GM12878 (cell line): ENCODE measurements at regions not wholly inside any gene's neighbourhood (a gene's known extent, or its start where the extent isn't known, plus 50 kb on each side); places are given as distances from the start of the nearest gene placed in this dataset.

ENCODE experiments used
- ATAC-seq: fragments of 200-7000 bp; cut with Tn5 transposase; 3 replicates; pipeline ENCODE4 v1.9.1; 2020; ENCODE audit warnings: mild to moderate bottlenecking, moderate library complexity
- BruUV-seq: library from RNA; stranded (reverse); fragments of 400-500 nt; replicated peaks from 2 replicates; lab custom pipeline; 2021; lab: Mats Ljungman, UMichigan
- CTCF ChIA-PET: fragments of 300-600 bp; sonication (Branson Sonifier 250); formaldehyde crosslinking; extraction: SDS; loops from one replicate; lab custom pipeline; 2021; ENCODE audit warnings: inconsistent platforms; lab: Yijun Ruan, JAX
- POLR2A ChIA-PET: fragments of 350-600 bp; formaldehyde crosslinking; extraction: SDS; loops from one replicate; lab custom pipeline; 2021; ENCODE audit warnings: inconsistent platforms; lab: Charles Lee
- RAD21 ChIA-PET: fragments of 300-600 bp; sonication (Branson Sonifier 250); formaldehyde crosslinking; loops from one replicate; lab custom pipeline; 2023; ENCODE audit warnings: antibody characterized with exemption; ENCODE audit not compliant: unreplicated experiment; lab: Charles Lee
- SMC1A ChIA-PET: fragments of 300-600 bp; sonication (Branson Sonifier 250); formaldehyde crosslinking; loops from one replicate; lab custom pipeline; 2023; ENCODE audit not compliant: unreplicated experiment, uncharacterized antibody; lab: Charles Lee
- DNase-seq: peaks from one replicate; pipeline ENCODE4 v3.0.0-alpha.2; 2011; ENCODE audit warnings: low read depth, low spot score
- FAIRE-seq: peaks from 3 replicates; lab custom pipeline; 2011; peaks lifted over from hg19 to GRCh38; lab: Jason Lieb, UNC
- H2AFZ ChIP-seq: 2 replicates; pipeline ENCODE4 v1.6.0; 2011; ENCODE audit warnings: low read depth, low read length, control low read depth; ENCODE audit not compliant: control insufficient read depth
- H3K27ac ChIP-seq: 2 replicates; pipeline ENCODE4 v1.5.1; 2011; ENCODE audit warnings: control low read depth; ENCODE audit not compliant: control insufficient read depth, insufficient read depth
- H3K27me3 ChIP-seq, 2 experiments: replicated peaks in 1 of 2; 2 replicates each; pipeline versions ENCODE4 v1.6.0 to v1.6.1; 2011; ENCODE audit warnings: low read length in 1 of 2; ENCODE audit not compliant: control insufficient read depth in 2 of 2, insufficient read depth in 2 of 2
- H3K36me3 ChIP-seq, 2 experiments: 2 replicates each; pipeline ENCODE4 v1.5.1; 2011; ENCODE audit warnings: low read length in 1 of 2; ENCODE audit not compliant: control insufficient read depth in 2 of 2, insufficient read depth in 2 of 2
- H3K4me1 ChIP-seq: 2 replicates; pipeline ENCODE4 v1.6.1; 2011; ENCODE audit warnings: mild to moderate bottlenecking, low read length, moderate library complexity, mixed read lengths; ENCODE audit not compliant: control insufficient read depth, insufficient read depth
- H3K4me2 ChIP-seq: 2 replicates; pipeline ENCODE4 v1.6.0; 2011; ENCODE audit warnings: control low read depth; ENCODE audit not compliant: control insufficient read depth, insufficient read depth
- H3K4me3 ChIP-seq: fragments of 200-600 bp; sonication (generic); 2 replicates; pipeline ENCODE4 v1.5.1; 2016
- H3K79me2 ChIP-seq: 2 replicates; pipeline ENCODE4 v1.6.0; 2011; ENCODE audit warnings: low read length; ENCODE audit not compliant: control insufficient read depth, insufficient read depth
- H3K9ac ChIP-seq: 2 replicates; pipeline ENCODE4 v1.8.0; 2011; ENCODE audit warnings: low read length, control low read depth, mixed read lengths; ENCODE audit not compliant: control insufficient read depth, insufficient read depth
- H3K9me3 ChIP-seq: replicated peaks from 3 replicates; pipeline ENCODE4 v1.5.1; 2011; ENCODE audit warnings: mild to moderate bottlenecking, low read length; ENCODE audit not compliant: control insufficient read depth, insufficient read depth
- H4K20me1 ChIP-seq: 2 replicates; pipeline ENCODE4 v1.6.0; 2011; ENCODE audit not compliant: control insufficient read depth, insufficient read depth
- BMI1 ChIP-seq: fragments of 450-650 bp; IDR thresholded peaks from 2 replicates; pipeline ENCODE4 v1.6.1; 2016; ENCODE audit warnings: mild to moderate bottlenecking, moderate library complexity, borderline replicate concordance
- CBX3 ChIP-seq: fragments of 200-600 bp; sonication (generic); IDR thresholded peaks from 2 replicates; pipeline ENCODE4 v1.6.1; 2016; ENCODE audit warnings: low read depth, borderline replicate concordance
- CREM ChIP-seq: IDR thresholded peaks from 2 replicates; pipeline ENCODE4 v1.6.1; 2014; ENCODE audit warnings: antibody characterized with exemption, low read depth
- E4F1 ChIP-seq: fragments of 450-650 bp; IDR thresholded peaks from 2 replicates; pipeline ENCODE4 v1.6.1; 2018; ENCODE audit warnings: borderline replicate concordance, mild to moderate bottlenecking; ENCODE audit not compliant: partially characterized antibody
- EGR1 ChIP-seq, 2 experiments: IDR thresholded peaks; 1 replicate in 1 of 2; 2 replicates in 1 of 2; pipeline ENCODE4 v1.6.1; 2011 to 2012; ENCODE audit warnings: low read depth in 2 of 2, low read length in 2 of 2, borderline replicate concordance in 1 of 2, mild to moderate bottlenecking in 1 of 2, moderate library complexity in 1 of 2
- ESRRA ChIP-seq: IDR thresholded peaks from 2 replicates; pipeline ENCODE4 v1.6.1; 2012; ENCODE audit warnings: mild to moderate bottlenecking, low read length, improper control_type of control experiment
- IKZF2 ChIP-seq, 2 experiments: fragments of 450-650 bp; IDR thresholded peaks; 2 replicates each; pipeline ENCODE4 v1.6.1; 2017; ENCODE audit warnings: mild to moderate bottlenecking in 2 of 2, moderate library complexity in 2 of 2
- JUNB ChIP-seq: IDR thresholded peaks from 2 replicates; pipeline ENCODE4 v1.6.1; 2016; ENCODE audit warnings: antibody characterized with exemption, mild to moderate bottlenecking
- KAT2A ChIP-seq: conservative IDR thresholded peaks from 2 replicates; pipeline ENCODE4 v1.6.1; 2011; ENCODE audit warnings: low read depth, low read length; ENCODE audit not compliant: control insufficient read depth
- LARP7 ChIP-seq: fragments of 450-650 bp; IDR thresholded peaks from 2 replicates; pipeline ENCODE4 v1.6.1; 2017; ENCODE audit warnings: mild to moderate bottlenecking
- NKRF ChIP-seq: fragments of 450-650 bp; conservative IDR thresholded peaks from 2 replicates; pipeline ENCODE4 v1.6.1; 2017; ENCODE audit warnings: mild to moderate bottlenecking, moderate library complexity
- NRF1 ChIP-seq: conservative IDR thresholded peaks from 2 replicates; pipeline ENCODE4 v1.6.1; 2011; ENCODE audit warnings: mild to moderate bottlenecking, low read depth, low read length, improper control_type of control experiment
- SP1 ChIP-seq: IDR thresholded peaks from one replicate; pipeline ENCODE4 v1.6.1; 2011; ENCODE audit warnings: low read depth, low read length
- SPI1 ChIP-seq: IDR thresholded peaks from 2 replicates; pipeline ENCODE4 v1.6.1; 2011; ENCODE audit warnings: low read depth, mild to moderate bottlenecking, low read length, moderate library complexity, borderline replicate concordance; ENCODE audit not compliant: insufficient read depth
- SREBF1 ChIP-seq: IDR thresholded peaks from 2 replicates; pipeline ENCODE4 v1.6.1; 2012; ENCODE audit warnings: mild to moderate bottlenecking, low read length
- in situ Hi-C: fragments of 300-500 bp; cut with MboI; formaldehyde crosslinking; loops from 9 replicates; pipeline ENCODE4 v1.14.3; 2018; ENCODE audit warnings: mixed read lengths
- intact Hi-C: fragments of 100-400 bp; cut with micrococcal nuclease; formaldehyde crosslinking; loops from one replicate; pipeline ENCODE4 v1.14.2; 2022; ENCODE audit not compliant: unreplicated experiment
- TF ChIP-seq, protein P1 (sequence below): fragments of 450-650 bp; IDR thresholded peaks from 2 replicates; pipeline ENCODE4 v1.6.1; 2017; ENCODE audit warnings: mild to moderate bottlenecking, moderate library complexity
- TF ChIP-seq, protein P2 (sequence below): fragments of 450-650 bp; IDR thresholded peaks from 2 replicates; pipeline ENCODE4 v1.6.1; 2014; ENCODE audit warnings: mild to moderate bottlenecking

DNA sequence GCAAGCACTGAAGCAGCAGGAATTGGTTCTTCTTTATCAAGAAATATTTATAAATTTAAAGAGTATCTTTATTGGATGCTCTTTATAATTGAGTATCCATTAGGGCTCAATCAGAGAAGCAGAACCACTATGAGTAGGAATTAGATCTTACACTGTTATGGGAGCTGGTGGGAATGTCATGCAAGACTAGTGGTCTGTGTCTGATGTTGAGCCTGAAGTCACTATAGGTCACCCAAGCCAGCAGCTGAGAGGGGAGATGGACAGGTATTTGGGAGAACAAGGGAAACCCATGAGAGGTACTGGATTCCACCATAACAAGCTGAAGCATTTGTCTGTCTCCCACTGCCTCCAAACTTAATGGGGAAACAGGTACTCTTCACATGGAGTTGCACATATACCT is 283.7 kb upstream of the BOD1L1 start:
- in situ Hi-C loops (no loop called here), intact Hi-C loops (no loop called here)
- no TSS peak for BruUV-seq
- ChIA-PET SMC1A (interaction anchor here (0.9 kb wide), 1 partner anchor 10 kb away, joined by 4 read pairs; no protein-coding TSS in a partner anchor), POLR2A (no interaction called here), CTCF (interaction anchor here (1.6 kb wide), 1 partner anchor 257 kb away, joined by 4 read pairs; no protein-coding TSS in a partner anchor), RAD21 (no interaction called here)
- Histone ChIP-seq H3K27me3 (no peaks in the 10 kb centered on the region), H3K9me3 (no peaks in the 10 kb centered on the region), H3K36me3 (no peaks in the 10 kb centered on the region), H3K79me2 (no peaks in the 10 kb centered on the region), H3K4me3 (no peak overlapping the region), H3K4me1 (no peaks in the 10 kb centered on the region), H3K27ac (no peak overlapping the region), H3K4me2 (no peak overlapping the region), H4K20me1 (no peaks in the 10 kb centered on the region), H2AFZ (no peak overlapping the region), H3K9ac (no peak overlapping the region)
- FAIRE-seq: no peak
- ATAC-seq: no peak
- DNase-seq: no peak
- TF ChIP-seq SP1 (no peak), KAT2A (no peak), NKRF (no peak), E4F1 (no peak), CBX3 (no peak), ESRRA (no peak), BMI1 (no peak), SREBF1 (no peak), EGR1 (IDR thresholded peaks at IDR 0.05; ENCODE audit: borderline replicate concordance in 1 of 2, low read depth in 2 of 2, low read length in 2 of 2) (no peak), SPI1 (no peak), IKZF2 (IDR thresholded peaks at IDR 0.05) (no peak), CREM (no peak), JUNB (no peak), LARP7 (no peak), NRF1 (no peak)
- TF ChIP-seq, protein P1, sequence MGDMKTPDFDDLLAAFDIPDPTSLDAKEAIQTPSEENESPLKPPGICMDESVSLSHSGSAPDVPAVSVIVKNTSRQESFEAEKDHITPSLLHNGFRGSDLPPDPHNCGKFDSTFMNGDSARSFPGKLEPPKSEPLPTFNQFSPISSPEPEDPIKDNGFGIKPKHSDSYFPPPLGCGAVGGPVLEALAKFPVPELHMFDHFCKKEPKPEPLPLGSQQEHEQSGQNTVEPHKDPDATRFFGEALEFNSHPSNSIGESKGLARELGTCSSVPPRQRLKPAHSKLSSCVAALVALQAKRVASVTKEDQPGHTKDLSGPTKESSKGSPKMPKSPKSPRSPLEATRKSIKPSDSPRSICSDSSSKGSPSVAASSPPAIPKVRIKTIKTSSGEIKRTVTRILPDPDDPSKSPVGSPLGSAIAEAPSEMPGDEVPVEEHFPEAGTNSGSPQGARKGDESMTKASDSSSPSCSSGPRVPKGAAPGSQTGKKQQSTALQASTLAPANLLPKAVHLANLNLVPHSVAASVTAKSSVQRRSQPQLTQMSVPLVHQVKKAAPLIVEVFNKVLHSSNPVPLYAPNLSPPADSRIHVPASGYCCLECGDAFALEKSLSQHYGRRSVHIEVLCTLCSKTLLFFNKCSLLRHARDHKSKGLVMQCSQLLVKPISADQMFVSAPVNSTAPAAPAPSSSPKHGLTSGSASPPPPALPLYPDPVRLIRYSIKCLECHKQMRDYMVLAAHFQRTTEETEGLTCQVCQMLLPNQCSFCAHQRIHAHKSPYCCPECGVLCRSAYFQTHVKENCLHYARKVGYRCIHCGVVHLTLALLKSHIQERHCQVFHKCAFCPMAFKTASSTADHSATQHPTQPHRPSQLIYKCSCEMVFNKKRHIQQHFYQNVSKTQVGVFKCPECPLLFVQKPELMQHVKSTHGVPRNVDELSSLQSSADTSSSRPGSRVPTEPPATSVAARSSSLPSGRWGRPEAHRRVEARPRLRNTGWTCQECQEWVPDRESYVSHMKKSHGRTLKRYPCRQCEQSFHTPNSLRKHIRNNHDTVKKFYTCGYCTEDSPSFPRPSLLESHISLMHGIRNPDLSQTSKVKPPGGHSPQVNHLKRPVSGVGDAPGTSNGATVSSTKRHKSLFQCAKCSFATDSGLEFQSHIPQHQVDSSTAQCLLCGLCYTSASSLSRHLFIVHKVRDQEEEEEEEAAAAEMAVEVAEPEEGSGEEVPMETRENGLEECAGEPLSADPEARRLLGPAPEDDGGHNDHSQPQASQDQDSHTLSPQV: no peak
- TF ChIP-seq, protein P2, sequence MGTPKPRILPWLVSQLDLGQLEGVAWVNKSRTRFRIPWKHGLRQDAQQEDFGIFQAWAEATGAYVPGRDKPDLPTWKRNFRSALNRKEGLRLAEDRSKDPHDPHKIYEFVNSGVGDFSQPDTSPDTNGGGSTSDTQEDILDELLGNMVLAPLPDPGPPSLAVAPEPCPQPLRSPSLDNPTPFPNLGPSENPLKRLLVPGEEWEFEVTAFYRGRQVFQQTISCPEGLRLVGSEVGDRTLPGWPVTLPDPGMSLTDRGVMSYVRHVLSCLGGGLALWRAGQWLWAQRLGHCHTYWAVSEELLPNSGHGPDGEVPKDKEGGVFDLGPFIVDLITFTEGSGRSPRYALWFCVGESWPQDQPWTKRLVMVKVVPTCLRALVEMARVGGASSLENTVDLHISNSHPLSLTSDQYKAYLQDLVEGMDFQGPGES: no peak
